ENCODE measurements at regions not wholly inside any gene's neighbourhood (a gene's known extent, or its start where the extent isn't known, plus 50 kb on each side); places are given as distances from the start of the nearest gene placed in this dataset.
"Not testable (repeated sequence)": the region's sequence is repeated elsewhere in the genome, so short reads cannot be mapped to it uniquely, and the experiment has no call there.

GRCh38 chr12:111268738-111269572 lies 99.9 kb downstream of the PHETA1 start:
- Mint-ChIP-seq H3K4me3 (no peak overlapping the region), H3K27me3 (peaks cover 13% of the 10 kb centered on the region), H3K4me1 (no peaks in the 10 kb centered on the region), H3K36me3 (no peaks in the 10 kb centered on the region), H3K27ac (no peak overlapping the region), H3K9me3 (ENCODE audit: low read depth) (no peaks in the 10 kb centered on the region)
- DNase-seq, result no peak
- ATAC-seq, result no peak
- CTCF ChIA-PET, result interaction anchor here (1.0 to 1.9 kb wide), 3 partner anchors 14 to 210 kb away, joined by 3 to 8 read pairs (median 4); no protein-coding TSS in a partner anchor

GRCh38 chr12:111267144-111267543 lies 101.8 kb downstream of the PHETA1 start:
- H3K27me3 Mint-ChIP-seq, result peaks cover 13% of the 10 kb centered on the region

GRCh38 chr12:111261911-111262676 lies 106.8 kb downstream of the PHETA1 start:
- Mint-ChIP-seq H3K4me3 (no peak overlapping the region), H3K9me3 (ENCODE audit: low read depth) (no peaks in the 10 kb centered on the region), H3K27ac (no peak overlapping the region), H3K36me3 (no peaks in the 10 kb centered on the region), H3K4me1 (no peaks in the 10 kb centered on the region), H3K27me3 (no peaks in the 10 kb centered on the region)
- CTCF ChIA-PET, result no interaction called here
- DNase-seq, result no peak
- no peak for ATAC-seq

More at GRCh38 chr12:111267144-111267543, 101.8 kb downstream of the PHETA1 start:
- no peaks in the 10 kb centered on the region for H3K9me3 Mint-ChIP-seq (ENCODE audit: low read depth)
- no peak for ATAC-seq
- no peak overlapping the region for H3K27ac Mint-ChIP-seq
- H3K4me1 Mint-ChIP-seq, result no peaks in the 10 kb centered on the region
- no peak overlapping the region for H3K4me3 Mint-ChIP-seq
- H3K36me3 Mint-ChIP-seq, result no peaks in the 10 kb centered on the region
- no peak for DNase-seq
- CTCF ChIA-PET, result interaction anchor here (1.0 to 1.9 kb wide), 3 partner anchors 10 to 185 kb away, joined by 3 to 8 read pairs (median 3); no protein-coding TSS in a partner anchor

- no peak for ATAC-seq
- CTCF ChIA-PET, result interaction anchor here (1.7 kb wide), 1 partner anchor 11 kb away, joined by 3 read pairs; no protein-coding TSS in a partner anchor
- H3K27me3 Mint-ChIP-seq, result no peaks in the 10 kb centered on the region
These were observed 108.2 kb downstream of the PHETA1 start for GRCh38 chr12:111260732-111261131.

GRCh38 chr12:111259231-111259630 lies 109.7 kb downstream of the PHETA1 start:
- DNase-seq, result no peak
- no peaks in the 10 kb centered on the region for H3K27me3 Mint-ChIP-seq
- H3K4me1 Mint-ChIP-seq, result no peaks in the 10 kb centered on the region
- no peaks in the 10 kb centered on the region for H3K9me3 Mint-ChIP-seq (ENCODE audit: low read depth)
- H3K4me3 Mint-ChIP-seq, result no peak overlapping the region
- H3K36me3 Mint-ChIP-seq, result no peaks in the 10 kb centered on the region
- ATAC-seq, result no peak
- CTCF ChIA-PET, result interaction anchor here (1.7 kb wide), 1 partner anchor 13 kb away, joined by 3 read pairs; no protein-coding TSS in a partner anchor
- H3K27ac Mint-ChIP-seq, result no peak overlapping the region

More at GRCh38 chr12:111260732-111261131, 108.2 kb downstream of the PHETA1 start:
- no peaks in the 10 kb centered on the region for H3K36me3 Mint-ChIP-seq
- no peaks in the 10 kb centered on the region for H3K4me1 Mint-ChIP-seq
- no peak overlapping the region for H3K4me3 Mint-ChIP-seq
- DNase-seq, result no peak
- H3K9me3 Mint-ChIP-seq (ENCODE audit: low read depth), result no peaks in the 10 kb centered on the region
- no peak overlapping the region for H3K27ac Mint-ChIP-seq

GRCh38 chr12:111258081-111258480 lies 110.8 kb downstream of the PHETA1 start:
- not testable (repeated sequence) for ATAC-seq; H3K36me3 Mint-ChIP-seq; H3K27me3 Mint-ChIP-seq; H3K4me1 Mint-ChIP-seq; H3K4me3 Mint-ChIP-seq; H3K27ac Mint-ChIP-seq; H3K9me3 Mint-ChIP-seq (ENCODE audit: low read depth); DNase-seq
- CTCF ChIA-PET, result interaction anchor here (0.7 kb wide), 1 partner anchor 14 kb away, joined by 3 read pairs; no protein-coding TSS in a partner anchor

GRCh38 chr12:111257435-111257902 lies 111.4 kb downstream of the PHETA1 start:
- H3K27me3 Mint-ChIP-seq, result no peaks in the 10 kb centered on the region
- no peak overlapping the region for H3K4me3 Mint-ChIP-seq
- CTCF ChIA-PET, result no interaction called here
- H3K4me1 Mint-ChIP-seq, result no peaks in the 10 kb centered on the region
- DNase-seq (no peak), ATAC-seq (no peak)
- H3K36me3 Mint-ChIP-seq, result no peaks in the 10 kb centered on the region
- no peaks in the 10 kb centered on the region for H3K9me3 Mint-ChIP-seq (ENCODE audit: low read depth)
- no peak overlapping the region for H3K27ac Mint-ChIP-seq

GRCh38 chr12:111256629-111257434 lies 112.1 kb downstream of the PHETA1 start:
- Mint-ChIP-seq H3K27me3 (no peaks in the 10 kb centered on the region), H3K9me3 (ENCODE audit: low read depth) (no peaks in the 10 kb centered on the region), H3K4me3 (no peak overlapping the region), H3K36me3 (no peaks in the 10 kb centered on the region), H3K27ac (no peak overlapping the region), H3K4me1 (no peaks in the 10 kb centered on the region)
- ATAC-seq (no peak), DNase-seq (no peak)
- CTCF ChIA-PET, result no interaction called here

- CTCF ChIA-PET, result interaction anchor here (0.9 kb wide), 1 partner anchor 13 kb away, joined by 3 read pairs; no protein-coding TSS in a partner anchor
- ATAC-seq (no peak), DNase-seq (no peak)
- H3K9me3 Mint-ChIP-seq (ENCODE audit: low read depth), result no peaks in the 10 kb centered on the region
- H3K36me3 Mint-ChIP-seq, result no peaks in the 10 kb centered on the region
- H3K27me3 Mint-ChIP-seq, result no peaks in the 10 kb centered on the region
- no peaks in the 10 kb centered on the region for H3K4me1 Mint-ChIP-seq
- H3K4me3 Mint-ChIP-seq, result no peak overlapping the region
- H3K27ac Mint-ChIP-seq, result no peak overlapping the region
These were observed 113.6 kb downstream of the PHETA1 start for GRCh38 chr12:111255261-111255660.

GRCh38 chr12:111254106-111254505 lies 114.8 kb downstream of the PHETA1 start:
- Mint-ChIP-seq H3K4me1 (no peaks in the 10 kb centered on the region), H3K36me3 (no peaks in the 10 kb centered on the region), H3K9me3 (ENCODE audit: low read depth) (no peaks in the 10 kb centered on the region), H3K27ac (no peak overlapping the region), H3K27me3 (no peaks in the 10 kb centered on the region), H3K4me3 (no peak overlapping the region)
- CTCF ChIA-PET, result no interaction called here
- ATAC-seq (no peak), DNase-seq (no peak)

- CTCF ChIA-PET, result no interaction called here
- Mint-ChIP-seq H3K36me3 (no peaks in the 10 kb centered on the region), H3K27me3 (no peaks in the 10 kb centered on the region), H3K4me3 (no peak overlapping the region), H3K27ac (no peak overlapping the region), H3K9me3 (ENCODE audit: low read depth) (no peaks in the 10 kb centered on the region), H3K4me1 (no peaks in the 10 kb centered on the region)
- DNase-seq (no peak), ATAC-seq (no peak)
These were observed 115.7 kb downstream of the PHETA1 start for GRCh38 chr12:111253213-111253612.

GRCh38 chr12:111251787-111252186 lies 117.1 kb downstream of the PHETA1 start:
- no peak overlapping the region for H3K4me3 Mint-ChIP-seq
- H3K27me3 Mint-ChIP-seq, result no peaks in the 10 kb centered on the region
- CTCF ChIA-PET, result no interaction called here
- H3K27ac Mint-ChIP-seq, result no peak overlapping the region
- ATAC-seq (no peak), DNase-seq (no peak)
- no peaks in the 10 kb centered on the region for H3K36me3 Mint-ChIP-seq
- no peaks in the 10 kb centered on the region for H3K9me3 Mint-ChIP-seq (ENCODE audit: low read depth)
- no peaks in the 10 kb centered on the region for H3K4me1 Mint-ChIP-seq
